HG03066 (cell line): ENCODE measurements at regions not wholly inside any gene's neighbourhood (a gene's known extent, or its start where the extent isn't known, plus 50 kb on each side); places are given as distances from the start of the nearest gene placed in this dataset.
"Not testable (repeated sequence)": the region's sequence is repeated elsewhere in the genome, so short reads cannot be mapped to it uniquely, and the experiment has no call there.

Experiments used
- ATAC-seq: cut with Tn5 transposase; IDR thresholded peaks from one replicate; pipeline ENCODE4 v1.9.1; 2021; ENCODE audit warnings: low read depth; ENCODE audit not compliant: unreplicated experiment

DNA sequence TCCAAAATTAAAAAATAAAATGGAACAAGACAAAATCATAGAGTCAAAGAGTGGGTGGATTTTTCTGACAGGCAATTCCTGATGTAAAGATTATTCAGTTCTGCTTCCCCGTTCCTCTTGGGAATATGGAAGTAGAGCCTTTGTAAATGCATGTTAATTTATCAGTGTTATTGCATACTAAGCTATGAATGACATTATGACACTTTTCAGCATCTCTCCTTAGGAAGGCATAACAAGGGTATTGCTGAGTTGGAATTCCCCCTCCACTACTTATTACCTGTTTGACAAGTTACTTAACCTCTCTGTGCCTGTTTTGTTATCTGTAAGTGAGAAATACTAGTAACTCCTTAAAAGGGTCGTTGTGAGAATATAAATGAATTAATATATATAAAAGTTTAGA is 640.4 kb downstream of the LMO4 start:
- no peak for ATAC-seq

DNA sequence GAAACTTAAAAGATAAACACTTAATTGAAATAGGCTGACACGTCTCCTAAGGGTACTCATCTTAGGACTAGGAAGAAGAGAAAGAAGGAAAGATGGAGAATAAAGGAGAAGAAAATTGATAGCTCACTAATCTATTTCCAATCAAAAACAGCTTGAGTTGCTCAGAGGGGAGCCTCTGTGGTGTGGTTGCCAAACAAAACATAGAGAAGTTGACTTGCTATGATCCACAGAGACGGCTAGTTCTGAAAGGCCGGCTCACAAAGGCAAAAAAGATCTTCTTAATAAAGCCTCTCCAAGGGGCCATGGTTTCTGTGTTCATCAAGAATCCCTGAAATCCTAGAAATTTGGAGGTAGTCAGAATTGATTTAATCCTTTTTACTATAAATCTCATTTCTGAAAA is 644.1 kb downstream of the LMO4 start:
- no peak for ATAC-seq

DNA sequence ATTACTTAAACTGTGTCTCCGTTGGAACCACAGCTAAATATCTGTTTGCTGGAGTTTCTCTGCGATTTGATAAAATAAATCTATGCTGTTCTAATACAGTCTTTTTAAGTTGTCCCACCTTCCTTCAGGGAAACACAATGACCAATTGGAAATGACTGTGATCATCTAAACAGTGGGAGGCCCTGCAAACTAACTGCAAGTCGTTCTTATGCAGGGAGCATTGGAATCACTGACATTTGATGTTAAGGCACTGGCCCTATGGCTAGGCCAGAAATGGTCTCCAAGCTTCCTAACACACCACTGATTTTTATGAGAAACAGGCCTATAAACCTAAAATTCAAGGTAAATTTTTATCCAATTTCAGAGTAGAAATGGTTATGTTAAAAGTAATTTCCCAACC is 645.2 kb downstream of the LMO4 start:
- ATAC-seq = no peak

DNA sequence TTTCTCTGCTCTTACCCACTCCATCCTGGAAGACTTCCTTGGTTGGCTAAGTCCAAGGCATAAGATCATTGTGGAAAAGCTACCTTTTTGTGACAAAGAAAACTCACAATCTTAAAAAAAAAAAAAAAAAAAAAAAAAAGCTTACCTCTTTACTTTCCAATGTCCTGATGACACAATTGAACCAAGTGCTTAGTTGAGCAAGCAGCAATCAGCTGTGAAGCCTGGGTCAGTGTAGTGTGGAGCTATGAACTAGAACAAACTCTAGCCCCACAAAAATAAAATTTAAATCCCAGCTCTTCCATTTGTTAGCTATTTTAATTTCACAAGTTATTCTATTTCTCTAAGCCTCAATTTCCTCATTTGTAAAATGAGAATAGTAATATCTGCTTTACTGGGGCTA is 647.6 kb downstream of the LMO4 start:
- ATAC-seq = no peak

DNA sequence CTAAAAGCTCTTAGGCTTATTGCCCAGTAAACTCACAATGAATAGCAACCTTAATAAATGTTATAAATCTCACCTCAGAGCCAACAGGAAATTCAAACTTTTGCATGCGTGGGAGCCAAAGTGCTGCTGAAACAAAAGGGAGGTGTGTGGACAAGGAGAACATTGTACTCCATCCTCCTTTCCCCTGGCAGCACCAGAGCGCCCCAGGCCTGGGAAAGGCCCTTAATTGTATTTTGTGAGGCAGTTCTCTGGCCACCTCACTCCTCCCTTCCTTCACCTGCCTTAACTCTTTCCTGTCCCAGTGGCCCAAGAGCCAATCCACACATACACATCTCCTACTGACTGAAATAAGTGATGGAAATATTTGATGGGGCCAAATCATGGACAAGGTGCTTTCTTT is 648.5 kb downstream of the LMO4 start:
- ATAC-seq = no peak

- ATAC-seq = no peak
Measured at GRCh38 chr1:87979079-87979478, 650.4 kb downstream of the LMO4 start.

DNA sequence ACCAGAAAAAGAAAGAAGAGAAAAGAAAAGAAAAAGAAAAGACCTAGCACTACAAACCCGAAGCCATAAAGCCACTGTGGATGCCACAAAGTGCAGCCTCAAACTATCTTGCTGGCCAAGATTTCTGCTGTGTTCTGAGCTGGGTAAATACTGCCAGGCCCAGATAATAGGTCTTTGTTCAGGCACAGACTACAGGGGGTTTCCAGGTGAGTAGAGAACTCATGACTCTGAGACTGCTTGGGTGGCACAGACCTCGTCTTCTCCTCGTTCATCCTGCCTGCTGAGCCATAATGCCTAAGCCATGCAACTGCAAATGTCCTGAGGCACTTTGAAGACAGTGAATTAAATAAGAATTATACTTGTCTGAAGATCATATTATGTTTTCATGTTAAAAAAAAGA is 651.8 kb downstream of the LMO4 start:
- ATAC-seq = no peak

DNA sequence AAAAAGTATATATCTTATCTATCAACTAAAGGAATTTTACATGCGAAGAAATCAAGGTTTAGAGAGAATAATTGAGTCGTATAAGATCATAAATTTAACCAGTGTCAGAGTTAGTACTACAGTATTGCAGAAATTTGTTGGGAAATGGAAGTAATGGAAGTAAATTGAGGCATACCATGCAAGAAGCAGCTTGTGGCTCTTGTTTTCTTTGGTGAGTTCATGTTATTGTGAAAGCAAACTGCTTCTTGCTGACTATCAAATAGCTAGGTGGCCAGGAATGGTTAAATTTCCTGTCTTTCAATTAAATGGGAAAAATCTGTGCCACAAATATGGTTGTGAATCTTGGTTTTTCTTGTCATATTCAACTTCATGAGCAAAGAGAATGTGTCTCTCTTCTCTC is 652.7 kb downstream of the LMO4 start:
- no peak for ATAC-seq

- ATAC-seq = no peak
Measured at GRCh38 chr1:87981810-87982209, 653.1 kb downstream of the LMO4 start.

DNA sequence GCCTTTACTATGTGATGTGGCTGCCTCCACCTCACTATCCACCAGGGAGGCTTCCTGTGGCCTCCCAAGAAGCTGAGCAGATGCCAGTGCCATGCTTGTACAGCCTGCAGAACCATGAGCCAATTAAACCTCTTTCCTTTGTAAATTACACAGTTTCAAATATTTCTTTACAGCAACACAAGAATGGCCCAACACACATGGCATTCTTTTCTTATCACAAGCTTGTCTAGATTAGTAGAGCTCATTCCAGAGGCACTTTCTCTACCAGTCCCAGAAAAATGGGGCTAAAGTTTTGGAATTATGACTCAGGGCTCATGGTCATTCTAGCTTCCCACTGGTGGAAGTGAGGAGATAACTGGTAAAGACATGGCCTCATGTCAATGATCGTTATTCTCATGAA is 655.2 kb downstream of the LMO4 start:
- no peak for ATAC-seq

DNA sequence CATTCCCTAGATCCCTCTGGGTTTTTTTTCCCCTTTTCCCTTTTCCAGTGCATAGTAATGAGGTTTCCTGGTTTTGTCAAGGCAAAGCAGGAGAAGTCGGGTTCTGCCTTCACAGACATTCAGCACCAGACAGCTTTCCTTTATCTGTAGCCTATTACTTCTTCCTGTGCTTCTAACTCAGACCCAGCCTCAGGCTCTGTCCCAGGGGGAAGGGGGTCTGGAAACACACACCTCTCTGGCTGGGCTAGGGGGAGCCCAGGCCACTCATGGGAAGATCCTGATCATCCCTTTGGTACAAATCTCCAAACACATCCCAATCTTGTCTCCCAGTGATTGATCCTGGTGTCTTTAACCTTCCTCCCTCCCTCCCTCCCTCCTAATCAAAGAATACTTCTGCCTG is 656.4 kb downstream of the LMO4 start:
- ATAC-seq = no peak

- ATAC-seq = no peak
Measured at GRCh38 chr1:87986130-87986866, 657.6 kb downstream of the LMO4 start.

DNA sequence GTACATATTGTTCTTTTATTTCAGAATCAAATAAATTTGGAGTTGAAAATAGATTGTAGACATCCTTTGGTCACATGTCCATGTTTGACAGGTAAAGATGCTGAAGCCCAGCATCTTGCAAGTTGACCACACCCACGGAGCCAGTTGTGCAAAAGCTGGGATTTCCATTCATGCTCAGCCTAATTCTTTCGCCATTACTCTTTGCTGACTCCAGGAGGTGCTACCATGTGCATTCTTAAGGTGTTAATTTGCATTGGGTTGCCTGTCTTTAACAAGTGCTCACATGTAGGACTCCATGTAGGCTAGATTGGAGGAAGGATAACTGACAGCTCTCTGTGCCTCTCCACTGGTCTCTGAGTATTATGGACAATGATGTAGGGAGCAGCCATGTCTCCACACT is 660.7 kb downstream of the LMO4 start:
- no peak for ATAC-seq

DNA sequence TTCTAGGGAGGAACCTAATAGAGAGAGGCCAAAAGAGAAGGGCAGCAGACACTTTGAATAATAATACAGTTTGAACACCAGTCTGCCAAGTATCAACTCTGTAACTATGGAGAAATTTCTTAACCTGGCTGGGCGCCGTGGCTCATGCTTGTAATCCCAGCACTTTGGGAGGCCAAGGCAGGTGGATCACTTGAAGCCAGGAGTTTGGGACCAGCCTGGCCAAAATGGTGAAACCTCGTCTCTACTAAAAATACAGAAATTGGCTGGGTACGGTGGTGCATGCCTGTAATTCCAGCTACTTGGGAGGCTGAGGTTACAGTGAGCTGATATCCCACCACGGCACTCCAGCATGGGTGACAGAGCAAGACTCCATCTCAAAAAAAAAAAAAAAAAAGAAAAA is 663.9 kb downstream of the LMO4 start:
- ATAC-seq = not testable (repeated sequence)

GRCh38 chr1:87993051-87993450 is 664.4 kb downstream of the LMO4 start:
- ATAC-seq = no peak

GRCh38 chr1:87999852-88000251 is 671.2 kb downstream of the LMO4 start:
- no peak for ATAC-seq

DNA sequence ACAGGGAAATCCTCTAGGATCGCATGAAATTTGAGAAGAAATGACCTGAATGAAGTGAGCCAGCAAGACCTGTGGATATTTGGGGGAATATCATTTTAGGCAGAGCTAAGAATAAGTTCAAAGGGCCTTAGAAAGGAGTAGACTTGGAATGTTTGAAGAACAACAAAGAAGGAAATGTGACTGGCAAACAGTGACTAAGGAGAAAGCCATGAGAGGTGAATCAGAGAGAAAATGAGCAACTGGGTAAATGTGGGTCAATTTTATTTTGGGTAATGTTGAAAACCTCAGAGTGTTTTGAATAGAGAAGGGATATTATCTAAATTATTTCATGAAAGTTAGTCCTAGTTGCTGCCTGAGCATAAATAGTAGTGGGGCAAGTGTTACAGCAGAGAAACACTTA is 672.8 kb downstream of the LMO4 start:
- ATAC-seq = no peak

- ATAC-seq = no peak
Measured at GRCh38 chr1:88003255-88003654, 674.6 kb downstream of the LMO4 start.

- ATAC-seq = no peak
Measured at GRCh38 chr1:88009916-88010315, 674.2 kb upstream of the PKN2 start.

- ATAC-seq = no peak
Measured at GRCh38 chr1:88013485-88013884, 670.6 kb upstream of the PKN2 start.

DNA sequence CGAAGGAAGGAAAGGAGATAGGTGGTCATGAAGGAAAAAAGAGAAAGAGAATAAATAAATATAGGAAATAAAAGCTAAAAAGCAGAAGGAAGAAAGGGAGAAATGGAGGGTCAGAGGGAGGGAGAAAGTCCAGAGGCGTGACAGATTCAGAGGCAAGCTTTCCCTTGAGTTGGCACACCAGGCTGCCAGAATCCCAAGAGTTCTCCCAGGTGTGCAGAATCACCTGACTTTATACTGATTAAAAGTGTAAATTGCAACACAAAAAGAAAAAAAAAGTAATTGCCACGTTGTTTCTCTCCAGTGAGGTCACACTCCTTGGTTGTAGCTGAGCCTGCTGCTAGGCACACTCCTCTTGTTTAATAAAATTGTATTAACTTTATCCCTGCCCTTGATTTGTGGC is 669.9 kb upstream of the PKN2 start:
- no peak for ATAC-seq

DNA sequence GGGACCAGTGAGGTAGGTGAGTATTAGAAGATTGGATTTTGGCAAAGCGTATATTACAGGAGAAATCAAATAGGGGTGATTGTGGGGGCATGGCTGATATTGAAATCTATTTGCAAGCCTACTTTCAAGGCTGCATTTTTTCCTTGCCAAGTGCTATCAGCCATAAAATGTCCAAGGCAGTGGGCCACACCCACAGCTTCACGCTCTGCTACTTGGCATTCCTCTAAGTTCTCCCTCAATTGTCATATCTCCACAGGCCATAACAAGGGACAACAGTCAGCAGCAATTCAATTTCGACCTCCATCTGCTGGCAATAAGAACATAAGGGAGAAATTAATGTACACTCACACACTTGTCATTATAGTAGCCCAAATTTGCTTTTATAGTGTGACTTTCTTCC is 667.1 kb upstream of the PKN2 start:
- no peak for ATAC-seq

- ATAC-seq = no peak
Measured at GRCh38 chr1:88021529-88021928, 662.5 kb upstream of the PKN2 start.
